GM12874 (cell line): ENCODE measurements at regions not wholly inside any gene's neighbourhood (a gene's known extent, or its start where the extent isn't known, plus 50 kb on each side); places are given as distances from the start of the nearest gene placed in this dataset.

Experiments
- CTCF ChIP-seq: IDR thresholded peaks from 2 replicates; pipeline ENCODE4 v1.5.1; 2011; ENCODE audit warnings: low read depth, mild to moderate bottlenecking, control low read depth, low read length, moderate library complexity; ENCODE audit not compliant: insufficient read depth

- TF ChIP-seq CTCF = no peak
Measured at GRCh38 chr16:80337786-80338185, 203.0 kb upstream of the DYNLRB2 start.

GRCh38 chr16:80330803-80331202 lies 210.0 kb upstream of the DYNLRB2 start:
- TF ChIP-seq CTCF = no peak

- no peak for TF ChIP-seq CTCF
Measured at GRCh38 chr16:80330150-80330549, 210.6 kb upstream of the DYNLRB2 start.

GRCh38 chr16:80327740-80328139 lies 213.1 kb upstream of the DYNLRB2 start:
- no peak for TF ChIP-seq CTCF

- no peak for TF ChIP-seq CTCF
Measured at GRCh38 chr16:80324371-80324770, 216.4 kb upstream of the DYNLRB2 start.

GRCh38 chr16:80323808-80324195 lies 217.0 kb upstream of the DYNLRB2 start:
- no peak for TF ChIP-seq CTCF

- TF ChIP-seq CTCF = no peak
Measured at GRCh38 chr16:80323187-80323807, 217.5 kb upstream of the DYNLRB2 start.
